ENCODE measurements at regions not wholly inside any gene's neighbourhood (a gene's known extent, or its start where the extent isn't known, plus 50 kb on each side); places are given as distances from the start of the nearest gene placed in this dataset.

DNA sequence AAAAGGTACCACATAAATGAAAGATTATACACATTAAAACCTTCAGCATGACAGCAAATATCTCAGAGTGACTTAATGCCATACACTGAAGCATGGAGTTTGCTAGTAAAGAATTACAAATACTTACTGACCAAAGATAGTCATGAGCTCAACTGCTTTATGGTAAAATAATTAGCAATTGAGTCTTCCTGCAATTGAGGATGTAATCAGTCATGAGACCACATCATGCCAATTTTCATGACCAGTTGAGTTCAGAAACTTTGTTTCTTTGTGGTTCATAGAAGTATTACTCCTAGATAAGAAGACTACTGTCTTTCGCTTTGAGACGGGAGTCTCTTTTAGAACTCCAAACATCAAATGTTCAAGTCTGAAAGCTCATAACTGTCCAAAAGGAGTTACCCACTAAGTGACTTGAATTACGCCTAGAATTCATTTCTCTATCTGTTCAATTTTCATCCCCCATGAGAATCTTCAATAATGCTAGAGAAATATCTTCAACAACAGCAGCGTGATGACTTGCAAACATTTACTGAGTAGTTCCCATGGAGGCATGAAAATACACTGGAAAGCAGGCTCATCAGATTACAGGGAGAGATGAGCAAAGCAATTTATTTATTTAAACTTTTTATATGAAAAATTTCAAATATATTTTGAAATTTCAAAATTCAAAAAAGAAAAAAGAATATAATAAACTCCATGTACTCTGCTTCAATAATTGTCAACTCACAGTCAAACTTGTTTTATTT, 120.0 kb downstream of the BTG1 start:
- TF ChIP-seq, protein P1, sequence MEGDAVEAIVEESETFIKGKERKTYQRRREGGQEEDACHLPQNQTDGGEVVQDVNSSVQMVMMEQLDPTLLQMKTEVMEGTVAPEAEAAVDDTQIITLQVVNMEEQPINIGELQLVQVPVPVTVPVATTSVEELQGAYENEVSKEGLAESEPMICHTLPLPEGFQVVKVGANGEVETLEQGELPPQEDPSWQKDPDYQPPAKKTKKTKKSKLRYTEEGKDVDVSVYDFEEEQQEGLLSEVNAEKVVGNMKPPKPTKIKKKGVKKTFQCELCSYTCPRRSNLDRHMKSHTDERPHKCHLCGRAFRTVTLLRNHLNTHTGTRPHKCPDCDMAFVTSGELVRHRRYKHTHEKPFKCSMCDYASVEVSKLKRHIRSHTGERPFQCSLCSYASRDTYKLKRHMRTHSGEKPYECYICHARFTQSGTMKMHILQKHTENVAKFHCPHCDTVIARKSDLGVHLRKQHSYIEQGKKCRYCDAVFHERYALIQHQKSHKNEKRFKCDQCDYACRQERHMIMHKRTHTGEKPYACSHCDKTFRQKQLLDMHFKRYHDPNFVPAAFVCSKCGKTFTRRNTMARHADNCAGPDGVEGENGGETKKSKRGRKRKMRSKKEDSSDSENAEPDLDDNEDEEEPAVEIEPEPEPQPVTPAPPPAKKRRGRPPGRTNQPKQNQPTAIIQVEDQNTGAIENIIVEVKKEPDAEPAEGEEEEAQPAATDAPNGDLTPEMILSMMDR (IDR thresholded peaks at IDR 0.05) = no peak
- TF ChIP-seq POLR2A (IDR thresholded peaks at IDR 0.05) = no peak
